Stimulated activated CD4-positive, alpha-beta T cell treated with anti-CD3 and anti-CD28 coated beads, TNF-alpha, amount 100 ng/mL, for 48 hours (primary cell): ENCODE measurements at regions not wholly inside any gene's neighbourhood (a gene's known extent, or its start where the extent isn't known, plus 50 kb on each side); places are given as distances from the start of the nearest gene placed in this dataset.

ENCODE experiments used
- DNase-seq, 3 donors: peaks; one replicate each; pipeline ENCODE4 v3.0.0-alpha.2; 2020; ENCODE audit warnings: low read depth in 3 of 3

DNA sequence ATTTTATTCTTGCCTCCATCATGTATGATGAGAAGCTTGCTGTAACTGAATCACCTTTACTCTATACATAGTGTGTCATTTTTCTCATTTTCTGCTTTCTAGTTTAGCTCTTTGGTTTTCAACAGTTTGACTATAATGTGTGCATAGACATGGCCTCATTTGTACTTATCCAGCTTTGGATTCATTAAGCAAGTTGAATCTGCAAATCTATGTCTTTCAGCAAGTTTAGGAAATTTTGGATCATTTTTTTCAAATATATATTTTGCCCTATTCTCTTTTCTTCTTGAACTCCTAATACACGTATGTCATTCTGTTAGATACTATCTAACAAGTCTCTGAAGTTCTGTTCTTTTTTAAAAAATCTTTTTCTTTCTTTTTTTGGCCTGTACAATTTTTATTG lies 57.8 kb downstream of the PRLHR start:
- DNase-seq, result no peak

DNA sequence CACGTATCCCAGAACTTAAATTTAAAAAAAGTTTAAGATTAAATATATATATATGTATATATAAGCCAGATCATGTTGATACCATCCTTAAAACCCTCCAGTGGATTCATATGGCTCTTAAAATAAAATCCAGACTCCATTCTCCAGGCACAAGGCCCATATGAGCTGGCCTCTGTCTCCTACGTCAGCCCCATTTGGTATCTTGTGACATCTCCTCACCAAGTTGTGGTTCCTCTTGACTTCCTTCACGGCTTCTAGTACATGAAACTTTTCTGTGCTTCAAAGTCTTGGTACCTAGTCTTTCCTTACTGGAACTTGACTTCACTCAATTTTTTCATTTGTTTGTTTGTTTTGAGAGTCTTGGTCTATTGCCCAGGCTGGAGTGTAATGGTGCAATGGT lies 61.3 kb downstream of the PRLHR start:
- DNase-seq, result no peak

DNA sequence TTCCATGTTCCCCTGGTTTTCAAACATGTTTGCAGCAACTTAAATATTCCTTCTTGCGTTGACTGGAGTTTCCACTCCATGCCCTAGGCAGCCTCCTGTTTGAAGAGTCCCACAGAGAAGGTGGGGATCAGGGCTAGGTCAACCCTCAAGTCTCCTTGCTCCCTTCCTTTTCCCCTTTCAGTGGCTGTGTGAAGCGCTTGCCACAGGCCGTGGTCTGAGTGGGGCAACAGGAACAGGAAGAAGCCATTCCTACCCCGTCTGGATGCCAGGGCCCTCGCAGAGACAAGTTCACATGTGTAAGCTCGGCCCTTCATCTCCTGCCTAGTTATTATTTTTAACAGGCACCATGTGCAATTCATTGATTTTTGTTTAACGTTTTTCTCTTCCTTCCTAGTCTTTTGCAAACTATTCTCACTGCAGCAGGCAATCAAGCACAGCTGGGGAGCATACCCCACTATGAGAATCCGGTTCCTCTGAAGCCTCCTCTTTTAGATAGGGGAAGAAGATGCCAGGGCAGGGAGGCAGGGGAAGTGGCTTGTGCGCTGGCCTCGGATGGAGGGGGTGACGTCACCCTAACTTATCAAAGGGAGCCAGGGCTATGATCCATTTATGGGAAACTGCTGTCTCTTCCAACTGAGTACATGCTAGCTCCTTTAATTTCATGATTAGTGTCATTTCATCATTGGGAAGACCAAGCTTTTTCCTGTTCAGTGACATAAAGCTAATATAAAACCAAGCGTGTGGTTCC lies 64.2 kb downstream of the PRLHR start:
- no peak for DNase-seq

DNA sequence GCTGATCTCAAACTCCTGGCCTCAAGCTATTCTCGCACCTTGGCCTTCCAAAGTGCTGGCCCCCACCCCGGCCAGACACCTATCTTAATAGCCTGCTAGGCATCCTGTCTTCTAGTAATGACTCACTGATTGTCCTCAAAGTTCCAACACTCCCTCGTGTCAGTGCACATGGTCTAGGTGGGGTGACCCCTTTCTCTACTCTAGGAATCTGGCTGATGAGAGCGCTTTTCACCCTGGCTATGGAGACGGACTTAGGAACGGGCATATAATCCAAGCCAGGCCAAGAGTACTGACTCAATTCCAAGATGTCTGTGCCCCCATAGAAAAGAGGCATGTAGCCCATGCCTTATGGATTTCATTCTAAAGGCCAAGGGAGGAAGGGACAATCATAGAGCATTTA lies 67.0 kb downstream of the PRLHR start:
- no peak for DNase-seq

DNA sequence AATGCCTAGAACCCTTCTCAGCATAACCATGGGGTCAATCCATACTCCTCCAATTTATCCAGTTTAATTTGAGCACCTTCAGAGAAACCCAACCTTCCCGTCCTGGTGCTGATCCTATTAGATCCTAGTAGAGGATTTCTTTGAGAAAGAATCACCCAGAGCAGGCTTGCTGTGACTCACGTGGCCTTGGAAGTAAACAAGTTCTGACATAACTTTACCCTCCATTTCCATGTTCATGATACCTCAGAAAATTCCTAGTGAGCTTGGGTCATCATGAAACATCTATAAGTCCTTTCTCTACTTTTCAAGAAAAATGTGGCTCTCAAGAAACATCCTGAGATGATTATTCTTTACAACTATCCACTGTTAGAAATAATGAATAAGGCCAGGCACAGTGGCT lies 71.7 kb downstream of the PRLHR start:
- no peak for DNase-seq

DNA sequence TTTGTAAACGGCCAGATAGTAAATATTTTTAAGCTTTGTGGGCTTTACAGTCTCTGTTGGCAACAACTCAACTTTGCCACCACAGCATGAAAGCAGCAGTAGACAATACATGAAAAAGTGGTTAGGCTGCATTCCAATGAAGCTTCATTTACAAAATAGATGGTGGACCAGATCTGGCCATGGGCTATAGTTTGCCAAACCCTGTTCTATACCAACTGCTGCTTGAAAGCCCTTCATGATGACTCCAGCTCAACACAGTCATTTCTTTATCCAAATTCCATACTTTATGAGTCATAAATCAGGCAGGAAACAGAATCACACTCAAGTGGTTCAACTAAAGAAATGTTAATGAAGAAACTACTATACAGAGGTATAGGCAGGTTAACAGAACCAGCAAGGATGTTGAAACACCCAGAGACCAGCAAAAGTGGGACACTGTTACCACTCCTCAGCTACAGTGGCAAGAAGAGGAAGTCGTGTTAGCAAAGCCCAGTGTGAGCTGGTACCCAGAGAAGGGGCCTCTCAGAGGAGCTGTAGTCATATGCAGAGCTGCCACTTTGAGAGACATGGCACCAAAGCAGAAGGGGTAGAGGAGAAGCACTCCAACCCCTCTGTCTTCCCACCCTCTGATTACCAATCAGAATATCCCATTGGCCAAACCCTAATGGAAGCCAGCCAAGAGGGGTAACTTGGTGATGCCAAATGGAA lies 72.5 kb downstream of the PRLHR start:
- DNase-seq, result no peak

DNA sequence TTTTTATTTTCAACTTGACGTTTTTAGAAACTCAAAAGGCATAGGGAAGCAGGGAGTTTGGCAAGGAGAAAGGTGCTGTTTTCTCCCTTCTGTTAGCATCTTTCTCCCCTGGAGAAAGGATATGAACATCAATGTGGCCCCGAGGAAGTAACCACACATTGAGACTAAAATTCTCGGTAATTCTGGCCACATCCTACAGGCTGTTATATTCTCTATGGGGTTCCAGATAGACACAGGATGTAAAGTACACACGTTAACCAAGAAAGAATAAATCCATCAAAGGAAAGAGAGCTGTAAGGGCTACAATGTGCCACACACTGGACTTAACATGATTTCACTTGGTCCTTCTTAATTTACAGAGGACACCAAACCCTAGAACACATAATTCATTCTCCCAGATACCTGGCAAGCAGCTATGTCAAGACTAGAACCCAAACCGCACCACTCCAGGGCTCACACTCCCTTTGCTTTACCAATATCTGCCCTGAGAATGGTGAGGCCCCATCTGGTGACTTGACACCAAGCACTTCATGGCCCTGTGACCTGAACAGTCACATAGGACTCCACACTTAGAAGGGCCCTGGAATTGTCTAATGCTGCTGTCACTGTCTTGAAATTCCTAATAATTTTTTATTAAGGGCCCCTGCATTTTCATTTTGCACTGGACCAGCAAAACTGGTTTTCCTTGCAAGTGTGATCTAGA lies 73.9 kb downstream of the PRLHR start:
- no peak for DNase-seq

DNA sequence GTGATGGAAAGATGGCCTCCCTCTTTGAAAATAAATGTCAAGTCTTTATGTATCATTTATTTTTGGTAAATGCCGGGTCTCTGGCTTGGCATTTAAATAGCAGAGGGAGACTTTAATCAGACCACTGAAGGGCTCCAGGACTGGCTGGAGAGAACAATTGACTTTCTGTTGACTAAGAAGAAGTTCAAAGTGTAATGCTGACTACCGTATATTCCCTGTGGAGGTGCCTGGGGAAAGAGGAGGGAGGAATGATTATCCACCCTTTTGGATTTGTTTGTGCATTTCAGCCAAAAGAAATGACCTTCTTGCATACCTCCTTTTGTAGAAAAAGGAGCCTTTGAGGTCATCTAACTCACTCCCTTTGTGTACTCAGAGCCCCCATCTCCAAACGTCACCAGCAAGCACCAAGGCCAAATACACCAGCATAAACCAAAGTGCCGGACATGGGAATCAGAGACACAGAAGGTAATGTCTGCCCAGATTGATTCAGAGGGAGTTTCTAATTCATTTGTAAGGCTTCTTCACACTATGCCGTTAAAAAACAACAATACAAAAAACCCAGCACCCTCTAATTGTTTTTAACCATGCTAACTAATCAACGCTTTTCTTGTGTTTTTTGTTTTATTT lies 75.2 kb downstream of the PRLHR start:
- DNase-seq, result no peak

DNA sequence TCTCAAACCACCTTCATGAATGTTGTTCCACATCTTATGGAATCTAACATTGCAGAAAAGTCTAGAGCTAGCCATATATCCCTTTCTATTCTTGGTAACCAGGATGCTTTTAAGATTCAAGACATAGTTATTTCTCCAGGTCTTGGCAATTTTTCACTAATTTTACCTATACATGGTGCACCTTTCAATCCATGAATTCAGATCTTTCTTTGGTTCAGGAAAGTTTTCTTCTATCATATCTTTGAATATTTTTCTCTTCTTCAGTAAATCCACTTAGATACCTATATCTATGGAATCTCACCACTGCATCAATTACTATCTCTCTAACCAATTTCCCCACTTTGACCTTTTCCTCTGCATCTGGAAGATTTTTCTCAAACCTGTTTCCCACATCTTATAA lies 77.4 kb downstream of the PRLHR start:
- no peak for DNase-seq

DNA sequence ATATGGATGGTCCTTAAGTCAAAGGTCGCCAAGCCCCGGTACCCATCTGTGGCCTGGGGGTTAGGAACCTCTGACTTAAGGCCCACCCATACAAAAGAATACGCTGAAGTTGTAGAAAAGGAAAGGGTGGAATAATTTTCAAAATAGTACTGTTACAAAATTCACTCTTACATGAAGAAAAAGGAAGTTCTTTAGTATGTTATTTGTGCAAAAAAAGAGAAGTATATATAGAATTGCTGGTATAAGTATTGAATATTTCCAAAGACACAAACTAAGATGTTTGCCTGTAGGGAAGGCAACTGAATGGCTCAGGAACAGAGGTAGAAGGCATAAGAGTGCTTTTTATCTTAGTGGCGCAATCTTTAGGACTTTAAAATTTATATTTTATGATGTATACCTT lies 78.7 kb downstream of the PRLHR start:
- DNase-seq, result no peak

DNA sequence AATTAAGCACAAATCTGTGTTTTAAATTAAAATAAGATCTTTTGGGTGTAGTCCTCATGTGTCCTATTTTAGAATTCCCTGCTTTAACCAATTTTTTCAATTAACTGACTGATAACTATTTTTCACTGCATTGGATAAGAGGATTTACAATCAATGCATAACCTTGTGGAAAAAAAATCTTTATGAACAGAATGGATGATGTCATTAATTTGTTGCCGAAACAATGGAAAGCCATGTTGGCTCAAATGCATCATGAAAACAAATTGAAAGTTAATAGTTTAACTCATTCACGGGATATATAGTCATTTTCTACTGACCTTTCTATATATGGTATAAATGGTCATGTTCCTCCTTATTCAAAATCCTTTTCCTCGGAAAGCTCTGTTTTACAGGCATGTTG lies 82.3 kb downstream of the PRLHR start:
- DNase-seq, result no peak

DNA sequence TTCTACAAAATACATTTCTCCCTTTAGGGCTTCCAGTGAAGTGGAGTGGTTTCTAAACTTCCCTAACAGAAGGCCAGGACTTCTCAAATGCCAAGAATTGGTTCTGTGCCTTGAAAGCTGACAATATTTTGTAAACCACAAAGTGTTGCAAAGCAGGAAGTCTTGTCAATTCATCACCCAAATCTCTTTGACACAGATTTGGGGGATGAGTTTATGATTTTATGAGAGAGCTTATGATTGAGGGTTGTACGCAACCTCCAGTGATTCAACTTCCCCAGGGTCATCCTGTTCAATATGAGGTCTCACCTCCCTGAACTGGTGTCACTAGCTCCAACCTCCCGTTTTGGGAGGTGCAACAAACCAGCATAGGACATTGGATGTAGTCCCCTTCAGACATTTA lies 83.7 kb downstream of the PRLHR start:
- no peak for DNase-seq

DNA sequence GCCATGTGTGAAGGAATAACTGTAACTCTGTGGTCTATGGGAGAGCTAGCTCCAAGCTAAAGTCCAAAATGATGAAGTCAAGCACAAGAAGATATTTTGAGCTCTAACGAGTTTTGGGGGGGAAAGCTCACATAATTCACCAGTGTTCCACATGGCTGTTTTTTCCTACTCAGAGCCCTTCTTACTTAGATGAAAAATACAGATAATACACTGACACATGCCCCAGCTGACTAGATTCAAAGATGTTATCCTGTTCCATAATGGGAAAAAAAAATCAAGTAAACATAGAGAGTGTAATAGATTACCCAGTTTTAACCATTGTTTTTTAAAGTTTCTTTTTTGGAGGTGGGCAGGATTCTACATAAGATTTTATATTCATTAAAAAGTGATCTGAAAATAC lies 86.6 kb downstream of the PRLHR start:
- DNase-seq, result no peak

DNA sequence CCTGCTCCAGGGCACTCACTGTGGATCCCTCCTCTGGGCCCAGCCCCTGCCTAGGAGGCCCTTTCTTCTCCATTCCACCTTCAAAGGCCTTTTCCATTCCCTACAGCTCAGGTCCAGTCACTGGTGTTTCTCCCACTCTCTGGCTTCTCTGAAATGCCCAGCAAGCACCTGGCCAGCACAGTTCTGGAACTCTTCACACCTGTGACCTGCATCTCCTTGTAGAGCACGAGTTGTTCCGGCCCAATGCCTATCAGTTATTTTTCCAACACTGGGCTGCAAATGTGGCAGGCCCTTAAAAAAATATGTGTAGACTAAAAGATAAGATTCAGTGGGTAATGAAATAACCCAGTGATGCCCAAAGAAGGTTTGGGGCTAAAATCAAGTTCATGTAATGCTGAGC lies 87.1 kb downstream of the PRLHR start:
- no peak for DNase-seq

DNA sequence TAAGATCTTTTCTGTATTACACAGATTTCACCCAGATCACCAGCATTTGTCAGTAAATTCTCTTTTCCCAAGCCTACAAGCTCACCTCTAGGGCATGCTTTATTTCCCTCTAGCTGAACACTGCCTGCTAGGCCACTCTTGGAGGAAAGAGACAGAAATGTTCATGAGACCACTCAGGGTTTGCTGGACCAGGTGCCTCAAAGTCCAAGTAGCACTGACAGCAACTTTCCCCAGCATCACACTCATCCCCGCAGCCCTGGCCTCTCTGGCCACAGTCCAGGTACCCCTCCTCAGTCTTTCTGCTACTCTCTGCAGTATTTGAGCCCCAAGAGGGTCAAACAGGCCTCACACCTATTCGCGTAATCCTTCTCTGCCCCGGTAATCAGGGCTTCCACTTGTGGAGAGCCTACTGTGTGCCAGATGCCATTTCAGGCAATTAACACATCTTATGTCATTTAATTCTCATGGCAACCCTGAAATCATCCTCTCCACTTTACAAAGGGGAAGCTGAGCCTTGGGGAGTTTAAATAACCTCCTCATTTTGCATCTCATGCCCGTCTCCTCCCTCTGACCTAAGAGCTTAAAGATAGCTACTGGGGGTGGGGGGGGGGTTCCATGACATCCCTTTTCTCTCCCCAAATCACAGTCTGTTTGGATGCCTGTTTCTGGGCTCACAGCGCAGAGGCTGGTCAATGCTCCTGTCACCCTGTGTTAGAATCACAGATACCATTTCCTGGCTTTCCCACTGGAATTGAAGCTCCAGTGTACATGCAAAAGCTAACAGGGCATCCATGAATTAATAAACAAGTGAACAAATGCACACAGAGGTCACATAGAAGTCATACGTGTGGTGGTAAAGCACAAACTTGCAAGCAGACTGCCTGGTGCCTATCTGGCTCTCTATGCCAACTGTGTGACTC lies 88.5 kb downstream of the PRLHR start:
- no peak for DNase-seq

DNA sequence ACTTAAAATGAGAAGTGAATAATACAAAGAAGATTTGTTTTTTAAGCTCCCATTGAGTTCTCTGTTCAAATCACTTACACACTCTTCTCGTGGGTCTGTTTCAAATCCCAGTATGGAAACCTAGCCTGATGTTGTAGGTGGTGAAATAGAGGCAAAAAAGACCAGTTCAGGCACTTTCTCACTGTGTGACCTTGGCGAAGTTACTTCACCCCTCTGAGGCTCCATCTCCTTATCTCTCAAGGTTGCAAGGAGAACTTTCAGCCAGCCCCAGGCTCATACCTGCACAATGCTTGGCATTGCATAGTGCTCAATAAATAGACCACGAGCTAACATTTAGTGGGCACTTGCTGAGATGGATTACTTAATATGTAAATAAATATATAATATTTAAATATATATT lies 90.1 kb downstream of the PRLHR start:
- DNase-seq, result no peak

DNA sequence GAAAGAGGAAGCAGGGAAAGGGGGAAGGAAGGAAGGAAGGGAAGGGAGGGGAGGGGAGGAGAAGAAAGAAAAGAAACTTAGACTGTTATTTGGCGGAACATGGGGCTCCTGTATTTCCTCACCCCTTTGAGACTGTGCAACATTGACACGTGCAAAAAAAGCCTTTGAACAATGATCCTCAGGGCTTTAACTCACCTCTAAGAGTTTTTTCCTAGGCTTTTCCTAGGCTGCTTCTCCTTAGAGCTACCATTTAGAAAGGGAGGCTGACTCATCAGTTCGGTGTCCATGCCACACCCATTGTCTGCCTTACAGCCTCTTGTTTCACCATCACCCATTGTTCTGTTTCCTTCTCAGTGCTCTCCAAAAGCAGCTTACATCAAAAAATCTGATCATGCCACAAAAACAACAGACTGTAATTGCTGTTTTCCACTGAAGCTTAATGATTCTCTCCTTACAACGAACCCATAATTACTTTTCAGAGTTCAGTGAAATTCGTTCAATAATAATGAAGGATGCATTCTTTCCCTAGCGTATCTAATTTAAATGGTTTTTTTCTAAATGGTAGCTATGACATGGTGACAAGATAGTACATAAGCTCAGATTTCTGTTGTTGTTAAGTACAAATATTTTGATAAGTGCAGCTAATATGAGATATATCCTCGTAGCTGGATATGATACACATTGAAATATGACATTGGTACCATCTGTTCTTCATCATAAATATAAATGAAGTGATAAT lies 90.8 kb downstream of the PRLHR start:
- DNase-seq, result no peak

DNA sequence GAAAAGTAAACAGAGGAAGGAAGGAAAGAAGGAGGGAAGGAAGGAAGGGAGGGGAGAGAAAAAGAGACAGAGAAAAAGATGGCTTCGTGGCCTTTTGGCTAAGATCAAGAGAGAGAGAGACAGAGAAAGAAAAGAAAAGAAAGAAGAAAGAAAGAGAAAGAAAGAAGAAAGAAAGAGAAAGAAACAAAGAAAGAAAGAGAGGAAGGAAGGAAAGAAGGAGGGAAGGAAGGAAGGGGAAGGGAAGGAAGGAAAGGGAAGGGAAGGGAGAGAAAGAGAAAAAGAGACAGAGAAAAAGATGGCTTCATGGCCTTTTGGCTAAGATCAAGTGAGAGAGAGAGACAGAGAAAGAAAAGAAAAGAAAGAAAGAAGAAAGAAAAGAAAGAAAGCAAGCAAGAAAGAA lies 91.4 kb downstream of the PRLHR start:
- DNase-seq, result no peak

DNA sequence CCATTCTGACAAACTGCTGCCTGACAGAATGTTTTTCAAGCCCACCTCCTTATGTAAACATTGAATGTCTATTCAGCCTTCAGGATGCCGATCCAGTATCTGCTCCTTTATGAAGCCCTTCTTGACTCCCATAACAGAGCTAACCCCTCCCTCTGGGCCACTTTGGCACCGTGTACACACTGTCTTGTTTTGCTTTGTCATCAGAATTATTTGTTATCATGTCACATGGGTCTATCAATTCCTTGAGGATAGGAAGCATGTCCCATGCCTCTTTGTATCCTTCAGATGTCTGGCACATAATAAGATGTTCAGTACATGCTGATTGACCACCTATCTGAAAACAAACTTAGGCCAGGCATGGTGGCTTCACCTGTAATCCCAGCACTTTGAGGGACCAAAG lies 92.3 kb downstream of the PRLHR start:
- no peak for DNase-seq

DNA sequence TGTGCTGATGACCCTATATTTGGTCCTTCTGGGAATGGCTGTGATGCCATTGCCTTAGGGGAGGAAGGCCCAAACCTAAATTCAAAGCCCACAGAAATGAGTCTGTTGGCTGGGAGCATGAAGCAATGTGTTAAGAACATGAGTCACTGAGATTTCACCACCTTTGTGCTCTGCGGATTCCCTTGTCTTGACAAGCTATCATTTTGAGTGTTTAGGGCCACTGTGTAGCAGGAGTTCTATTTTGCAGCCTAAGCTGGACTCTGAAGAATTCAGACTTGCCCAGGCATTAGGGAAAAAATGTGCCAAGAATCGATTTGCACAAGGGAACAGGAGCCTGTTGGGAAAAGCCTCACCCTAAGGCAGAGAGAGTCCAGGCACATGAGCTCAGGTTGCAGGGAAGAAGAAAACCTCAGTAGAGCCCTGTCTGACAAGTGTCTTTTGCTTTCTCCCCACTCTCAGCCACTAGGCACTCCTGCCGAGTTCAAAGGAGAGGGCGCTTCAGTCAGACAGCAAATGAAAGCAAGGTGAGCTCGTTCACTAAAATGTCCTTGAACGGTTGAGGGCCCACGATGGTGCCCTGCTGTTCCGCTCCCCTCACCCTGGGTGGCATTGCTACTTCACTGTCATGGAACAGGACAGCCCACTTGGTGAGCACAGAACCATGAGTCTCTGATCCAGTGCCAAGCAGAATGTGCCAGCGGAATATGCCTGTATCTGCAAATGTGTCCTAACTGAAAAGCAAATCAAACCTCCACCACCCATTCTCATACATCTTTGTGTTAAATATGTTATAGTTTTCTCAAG lies 93.6 kb downstream of the PRLHR start:
- DNase-seq, result no peak
